ENCODE measurements at regions not wholly inside any gene's neighbourhood (a gene's known extent, or its start where the extent isn't known, plus 50 kb on each side); places are given as distances from the start of the nearest gene placed in this dataset.
"Not testable (repeated sequence)": the region's sequence is repeated elsewhere in the genome, so short reads cannot be mapped to it uniquely, and the experiment has no call there.

GRCh38 chr11:29051935-29052334 is 943.7 kb downstream of the METTL15 start:
- peaks cover 9% of the 10 kb centered on the region for H3K36me3 Mint-ChIP-seq (ENCODE audit: unreplicated experiment)
- H3K4me1 Mint-ChIP-seq (ENCODE audit: low read depth, unreplicated experiment) = no peaks in the 10 kb centered on the region
- peaks cover 5% of the 10 kb centered on the region for H3K9me3 Mint-ChIP-seq (ENCODE audit: unreplicated experiment)
- no peak for TF ChIP-seq CTCF (IDR thresholded peaks at IDR 0.05; ENCODE audit: partially characterized antibody, unreplicated experiment)
- peaks cover 4% of the 10 kb centered on the region for H3K27me3 Mint-ChIP-seq (ENCODE audit: unreplicated experiment)
- H3K4me3 Mint-ChIP-seq (ENCODE audit: unreplicated experiment) = no peak overlapping the region
- no peak for DNase-seq
- no peak overlapping the region for H3K27ac Mint-ChIP-seq (ENCODE audit: unreplicated experiment)

- H3K36me3 Mint-ChIP-seq (ENCODE audit: unreplicated experiment); DNase-seq; H3K27ac Mint-ChIP-seq (ENCODE audit: unreplicated experiment); H3K4me1 Mint-ChIP-seq (ENCODE audit: low read depth, unreplicated experiment); H3K9me3 Mint-ChIP-seq (ENCODE audit: unreplicated experiment); H3K4me3 Mint-ChIP-seq (ENCODE audit: unreplicated experiment); H3K27me3 Mint-ChIP-seq (ENCODE audit: unreplicated experiment): not testable (repeated sequence)
Measured at GRCh38 chr11:29050962-29051361, 942.8 kb downstream of the METTL15 start.

GRCh38 chr11:29040489-29040888 is 932.3 kb downstream of the METTL15 start:
- no peaks in the 10 kb centered on the region for H3K27me3 Mint-ChIP-seq (ENCODE audit: unreplicated experiment)
- peaks cover 2% of the 10 kb centered on the region for H3K4me1 Mint-ChIP-seq (ENCODE audit: low read depth, unreplicated experiment)
- no peak overlapping the region for H3K27ac Mint-ChIP-seq (ENCODE audit: unreplicated experiment)
- no peak for DNase-seq
- TF ChIP-seq CTCF (IDR thresholded peaks at IDR 0.05; ENCODE audit: partially characterized antibody, unreplicated experiment) = no peak
- H3K36me3 Mint-ChIP-seq (ENCODE audit: unreplicated experiment) = no peaks in the 10 kb centered on the region
- no peaks in the 10 kb centered on the region for H3K9me3 Mint-ChIP-seq (ENCODE audit: unreplicated experiment)
- no peak overlapping the region for H3K4me3 Mint-ChIP-seq (ENCODE audit: unreplicated experiment)

- Mint-ChIP-seq H3K36me3 (ENCODE audit: unreplicated experiment) (no peaks in the 10 kb centered on the region), H3K9me3 (ENCODE audit: unreplicated experiment) (peaks cover 6% of the 10 kb centered on the region), H3K27me3 (ENCODE audit: unreplicated experiment) (no peaks in the 10 kb centered on the region), H3K27ac (ENCODE audit: unreplicated experiment) (no peak overlapping the region), H3K4me1 (ENCODE audit: low read depth, unreplicated experiment) (no peaks in the 10 kb centered on the region), H3K4me3 (ENCODE audit: unreplicated experiment) (no peak overlapping the region)
- no peak for DNase-seq
- no peak for TF ChIP-seq CTCF (IDR thresholded peaks at IDR 0.05; ENCODE audit: partially characterized antibody, unreplicated experiment)
Measured at GRCh38 chr11:29032384-29033149, 924.4 kb downstream of the METTL15 start.

- H3K27me3 Mint-ChIP-seq (ENCODE audit: unreplicated experiment) = no peaks in the 10 kb centered on the region
- H3K36me3 Mint-ChIP-seq (ENCODE audit: unreplicated experiment) = no peaks in the 10 kb centered on the region
- H3K4me3 Mint-ChIP-seq (ENCODE audit: unreplicated experiment) = no peak overlapping the region
- no peak overlapping the region for H3K27ac Mint-ChIP-seq (ENCODE audit: unreplicated experiment)
- no peaks in the 10 kb centered on the region for H3K4me1 Mint-ChIP-seq (ENCODE audit: low read depth, unreplicated experiment)
- peaks cover 6% of the 10 kb centered on the region for H3K9me3 Mint-ChIP-seq (ENCODE audit: unreplicated experiment)
- DNase-seq = no peak
- no peak for TF ChIP-seq CTCF (IDR thresholded peaks at IDR 0.05; ENCODE audit: partially characterized antibody, unreplicated experiment)
Measured at GRCh38 chr11:29029452-29029851, 921.3 kb downstream of the METTL15 start.

Data from glutamatergic neuron (in vitro differentiated cells).